GM19238 (cell line): ENCODE measurements at regions not wholly inside any gene's neighbourhood (a gene's known extent, or its start where the extent isn't known, plus 50 kb on each side); places are given as distances from the start of the nearest gene placed in this dataset.

Experiments
- DNase-seq: peaks from one replicate; pipeline ENCODE4 v3.0.0; 2011; ENCODE audit warnings: low spot score; ENCODE audit not compliant: insufficient read length

DNA sequence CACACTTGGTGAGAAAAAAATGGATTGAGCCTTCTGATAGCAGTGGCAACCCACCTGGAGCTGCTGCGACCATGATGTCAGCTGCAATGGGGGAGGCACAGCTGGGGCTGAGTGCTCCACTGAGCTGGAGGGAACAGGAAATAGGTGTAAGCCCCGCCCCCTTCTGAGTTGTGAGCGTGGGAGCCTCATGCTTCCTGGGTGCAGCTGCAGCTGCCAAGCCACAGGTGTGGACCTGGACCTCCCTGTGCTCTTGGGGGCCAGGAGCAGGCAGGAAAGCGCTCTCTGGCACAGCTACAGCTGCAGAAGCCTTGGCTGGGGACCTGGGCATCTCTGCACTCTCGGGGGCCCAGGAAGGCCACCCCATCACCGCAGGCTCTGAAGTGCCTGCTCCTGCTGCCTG is 970.6 kb downstream of the DCDC2C start:
- DNase-seq: no peak

- no peak for DNase-seq
Measured at GRCh38 chr2:4675295-4675694, 971.9 kb downstream of the DCDC2C start.

GRCh38 chr2:4678927-4679326 is 975.6 kb downstream of the DCDC2C start:
- no peak for DNase-seq

DNA sequence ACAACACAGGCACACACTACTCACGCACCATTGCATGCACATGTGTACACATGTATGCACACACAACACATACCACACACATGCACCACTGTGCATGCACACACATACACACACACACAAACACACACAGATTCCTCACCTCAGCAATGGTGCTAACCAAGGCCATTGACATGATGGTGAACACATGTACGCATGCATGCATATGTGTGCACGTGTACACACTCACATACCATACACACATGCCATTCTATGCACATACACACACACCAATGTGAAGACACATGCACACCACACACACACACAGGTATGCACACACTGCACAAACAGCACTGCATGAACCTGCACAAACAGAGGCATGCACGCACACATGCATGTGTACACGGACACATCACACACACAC is 976.0 kb downstream of the DCDC2C start:
- DNase-seq: no peak

GRCh38 chr2:4684921-4685320 is 981.5 kb downstream of the DCDC2C start:
- DNase-seq: no peak

DNA sequence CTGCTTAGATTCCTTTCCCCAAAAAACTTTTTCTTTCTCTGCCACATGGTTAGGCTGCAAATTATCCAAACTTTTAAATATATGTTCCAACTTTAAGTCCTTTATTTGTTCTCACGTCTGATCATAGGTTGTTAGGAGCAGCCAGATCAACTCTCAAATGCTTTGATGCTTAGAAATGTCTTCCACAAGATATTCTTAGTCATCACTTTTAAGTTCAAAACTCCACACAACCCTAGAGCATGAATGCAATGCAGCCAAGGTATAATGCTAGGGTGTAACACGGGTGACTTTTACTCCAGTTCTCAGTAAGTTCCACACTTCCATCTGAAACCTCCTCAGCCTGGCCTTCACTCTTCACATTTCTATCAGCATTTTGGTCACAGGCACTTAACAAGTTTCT is 987.5 kb downstream of the DCDC2C start:
- no peak for DNase-seq

GRCh38 chr2:4693266-4693665 is 989.9 kb downstream of the DCDC2C start:
- DNase-seq: no peak

DNA sequence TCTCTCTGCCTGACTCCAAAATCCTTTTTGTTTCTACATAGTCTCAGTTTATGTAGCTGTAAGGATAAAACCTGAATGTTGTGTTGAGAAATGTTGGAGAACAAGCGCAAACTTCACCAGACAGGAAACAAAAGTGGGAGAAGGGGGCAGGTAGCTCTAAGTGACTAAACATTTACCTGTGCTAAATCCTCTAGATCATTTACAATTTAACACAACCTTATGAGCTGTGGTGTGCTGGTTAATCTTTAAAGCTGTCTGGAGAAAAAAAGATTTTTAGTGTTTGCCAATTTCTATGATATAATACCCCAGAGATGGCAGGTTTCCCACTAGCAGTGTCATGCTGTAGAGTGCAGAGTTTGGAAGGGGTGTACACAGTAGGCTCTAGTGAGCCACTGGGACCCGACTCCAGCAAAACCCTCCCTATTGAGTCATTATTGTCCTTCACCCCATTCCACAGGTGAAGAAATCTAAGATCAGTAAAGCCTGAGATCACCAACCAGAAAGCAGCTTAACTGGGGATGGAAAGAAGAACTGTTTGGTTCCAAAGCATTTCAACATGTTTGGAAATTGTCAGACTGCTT is 992.0 kb downstream of the DCDC2C start:
- no peak for DNase-seq

DNA sequence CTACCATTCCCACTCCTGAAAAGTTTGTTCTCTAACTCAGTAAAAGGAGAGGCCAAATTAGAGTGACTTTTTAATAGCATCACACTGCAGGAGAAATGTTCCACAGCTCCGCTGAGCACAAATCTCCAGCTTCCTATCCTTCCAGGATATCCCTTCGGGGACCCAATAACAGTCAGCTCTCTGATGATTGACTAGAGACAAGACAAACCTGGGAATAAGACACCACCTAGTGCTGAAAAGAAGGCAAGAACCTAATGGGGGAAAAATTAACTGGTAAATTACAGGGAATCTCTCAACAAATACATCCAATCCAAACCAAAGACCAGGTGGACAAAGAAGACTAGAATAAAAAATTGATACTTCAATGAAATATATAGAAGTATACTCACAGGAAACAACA is 977.1 kb upstream of the SOX11 start:
- no peak for DNase-seq

DNA sequence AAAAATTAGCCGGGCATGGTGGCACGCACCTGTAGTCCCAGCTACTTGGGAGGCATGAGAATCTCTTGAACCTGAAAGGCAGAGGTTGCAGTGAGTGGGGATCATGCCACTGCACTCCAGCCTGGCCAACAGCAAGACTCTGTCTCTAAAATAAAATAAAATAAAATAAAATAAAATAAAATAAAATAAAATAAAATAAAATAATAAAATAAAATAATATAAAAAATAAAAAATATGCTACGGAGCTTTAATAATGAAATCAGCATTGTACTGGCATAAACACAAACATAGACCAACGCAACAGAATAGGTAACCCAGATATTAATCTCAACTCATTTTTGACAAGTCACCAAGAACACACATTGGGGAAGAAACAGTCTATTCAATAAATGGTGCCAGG is 973.4 kb upstream of the SOX11 start:
- no peak for DNase-seq

DNA sequence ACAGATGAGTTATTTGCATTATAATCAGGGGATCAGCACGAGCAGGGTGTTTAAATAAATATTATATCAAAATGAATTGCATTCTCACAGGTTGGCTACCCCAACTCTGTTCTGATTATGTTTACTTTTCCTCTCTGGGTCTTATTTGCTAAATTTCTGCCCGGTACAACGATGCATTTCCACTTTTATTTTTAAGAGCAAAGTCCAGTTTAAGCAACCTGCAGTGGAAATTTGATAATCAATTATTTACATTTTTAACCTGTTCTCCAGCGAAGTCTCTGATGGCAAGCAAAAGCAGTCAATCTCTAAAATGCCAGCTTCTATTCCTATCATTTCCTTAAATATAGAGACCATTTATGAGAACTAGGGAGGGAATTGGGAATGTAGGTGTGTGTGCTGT is 966.6 kb upstream of the SOX11 start:
- DNase-seq: no peak

DNA sequence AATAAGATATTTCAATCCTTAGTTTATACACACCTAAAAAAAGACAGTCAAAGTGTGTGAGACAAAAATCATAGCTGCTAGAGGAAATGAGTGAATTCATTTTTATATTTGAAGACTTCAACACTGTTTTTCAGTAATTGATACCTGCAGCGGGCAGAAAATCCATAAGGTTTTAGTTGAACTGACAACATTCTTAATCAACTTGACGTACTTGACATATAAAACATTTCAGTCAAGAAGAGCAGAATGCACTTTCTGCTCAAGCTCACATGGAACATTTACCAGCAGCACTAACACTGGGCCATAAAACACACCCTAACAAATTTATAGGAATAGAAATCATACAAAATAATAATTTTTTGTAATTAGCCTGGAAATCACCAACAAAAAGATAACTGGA is 959.6 kb upstream of the SOX11 start:
- no peak for DNase-seq

- no peak for DNase-seq
Measured at GRCh38 chr2:4745056-4745991, 946.9 kb upstream of the SOX11 start.

DNA sequence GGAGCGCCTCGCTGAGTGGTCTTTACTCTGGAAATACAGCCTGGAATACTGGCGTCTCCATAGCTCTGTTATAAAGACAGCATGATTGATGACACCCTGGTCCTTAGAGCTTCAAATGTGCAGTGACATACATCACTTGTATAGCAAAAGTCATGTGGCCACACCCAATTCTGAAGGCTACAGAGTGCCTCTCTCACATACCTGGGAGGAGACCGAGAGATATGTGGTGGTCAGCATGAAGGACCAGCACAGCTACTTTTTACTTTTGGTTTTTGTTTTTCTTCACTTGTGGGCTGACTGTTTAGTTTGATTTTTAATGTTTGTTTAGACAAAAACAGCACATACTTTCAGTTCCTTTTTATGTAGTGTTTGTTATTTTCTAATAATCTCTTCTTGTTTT is 938.5 kb upstream of the SOX11 start:
- DNase-seq: no peak

GRCh38 chr2:4762951-4763376 is 929.2 kb upstream of the SOX11 start:
- DNase-seq: no peak

GRCh38 chr2:4765787-4766530 is 926.2 kb upstream of the SOX11 start:
- DNase-seq: no peak

- DNase-seq: no peak
Measured at GRCh38 chr2:4775668-4776067, 916.5 kb upstream of the SOX11 start.

DNA sequence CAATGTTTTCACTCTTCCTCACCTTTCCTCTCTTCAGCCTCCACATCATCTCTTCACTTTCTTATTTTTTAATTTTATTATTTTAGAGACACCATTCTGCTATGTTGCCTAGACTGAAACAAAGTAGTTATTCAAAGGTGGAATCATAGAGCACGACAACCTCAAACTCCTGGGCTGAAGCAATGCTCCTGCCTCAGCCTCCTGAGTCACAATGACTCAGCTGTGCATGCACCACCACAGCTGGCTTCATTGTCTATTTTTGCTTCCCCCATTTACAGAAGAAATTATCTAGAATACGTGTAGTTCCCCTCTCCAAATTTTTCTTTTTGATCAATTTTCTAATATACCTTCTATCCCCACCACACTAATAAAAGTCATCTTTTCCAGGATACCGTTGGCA is 911.5 kb upstream of the SOX11 start:
- DNase-seq: no peak

DNA sequence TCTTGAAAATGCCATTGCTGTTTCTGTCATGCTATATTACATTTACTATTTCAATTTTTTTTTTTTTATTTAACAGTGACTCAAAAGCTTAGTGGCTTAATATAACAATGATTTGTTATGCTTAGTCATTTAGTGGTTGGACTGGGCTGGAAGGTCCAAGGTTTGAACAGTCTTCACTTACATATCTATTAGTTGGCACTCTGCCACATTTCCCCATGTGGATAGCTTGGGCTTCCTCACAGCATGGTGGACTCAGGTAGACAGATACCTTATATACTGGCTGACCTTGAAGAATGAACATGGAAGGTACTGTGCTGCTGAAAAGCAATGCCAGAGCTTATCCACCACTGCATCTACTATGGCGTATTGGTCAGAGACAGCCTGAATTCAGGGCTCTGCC is 909.5 kb upstream of the SOX11 start:
- no peak for DNase-seq

DNA sequence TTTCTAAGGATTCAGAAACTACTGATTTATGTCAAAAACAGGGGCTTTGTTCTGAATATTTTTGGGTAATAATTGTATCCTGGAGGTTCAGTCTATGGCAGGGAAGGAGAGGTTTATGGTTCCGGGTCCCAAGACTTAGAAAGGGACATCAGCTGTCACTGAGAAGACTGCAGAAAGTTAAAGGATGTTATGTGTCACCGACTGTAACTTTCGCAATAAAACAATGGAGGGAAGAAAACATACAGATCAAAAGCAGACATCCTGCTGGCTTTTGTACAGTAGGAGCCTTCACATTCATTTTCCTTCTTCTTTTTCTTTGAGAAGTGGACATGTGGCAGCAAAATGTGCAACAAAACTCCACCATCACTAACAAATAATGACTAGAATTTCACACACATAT is 900.7 kb upstream of the SOX11 start:
- DNase-seq: no peak

DNA sequence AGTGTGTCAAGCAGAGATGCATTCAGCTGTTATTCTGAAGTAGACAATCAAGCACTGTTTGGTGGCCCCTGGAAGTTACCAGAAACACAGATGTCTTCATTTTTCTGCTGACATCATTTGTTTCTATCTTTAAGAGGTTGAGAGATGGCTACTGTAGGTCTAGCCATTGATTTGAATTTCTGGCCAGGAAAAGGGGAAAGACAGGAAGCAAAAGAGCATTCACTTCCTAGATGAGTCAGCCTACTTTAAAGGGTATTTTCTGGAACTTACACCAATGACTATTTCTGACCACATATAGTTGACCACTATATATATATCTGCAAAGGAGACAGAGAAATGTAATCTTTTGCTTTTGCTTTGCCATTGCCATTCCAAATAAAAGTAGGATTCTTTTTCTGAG is 900.1 kb upstream of the SOX11 start:
- no peak for DNase-seq

DNA sequence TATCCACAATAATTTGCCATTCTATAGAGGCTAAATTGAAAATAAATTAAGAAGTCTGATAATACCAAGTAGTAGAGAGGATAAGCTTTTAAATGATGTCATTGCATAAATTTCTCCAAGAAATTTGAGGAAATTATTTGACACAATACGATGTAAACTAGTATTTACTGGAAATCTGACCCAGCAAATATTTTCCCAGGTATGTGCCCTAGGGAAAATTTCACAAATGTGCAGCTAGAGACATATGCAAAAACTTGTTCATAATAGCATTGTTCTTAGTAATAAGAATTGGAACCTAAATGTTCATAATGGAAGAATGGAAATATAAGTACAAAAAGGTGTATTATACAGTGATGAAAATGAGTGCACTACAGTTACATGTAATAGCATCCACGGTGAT is 888.8 kb upstream of the SOX11 start:
- no peak for DNase-seq
